NCI-H2081 (cell line): ENCODE measurements at regions not wholly inside any gene's neighbourhood (a gene's known extent, or its start where the extent isn't known, plus 50 kb on each side); places are given as distances from the start of the nearest gene placed in this dataset.

Source experiments
- DNase-seq, 2 experiments: peaks; one replicate each; lab custom pipeline; 2025; lab: John Stamatoyannopoulos, UW

DNA sequence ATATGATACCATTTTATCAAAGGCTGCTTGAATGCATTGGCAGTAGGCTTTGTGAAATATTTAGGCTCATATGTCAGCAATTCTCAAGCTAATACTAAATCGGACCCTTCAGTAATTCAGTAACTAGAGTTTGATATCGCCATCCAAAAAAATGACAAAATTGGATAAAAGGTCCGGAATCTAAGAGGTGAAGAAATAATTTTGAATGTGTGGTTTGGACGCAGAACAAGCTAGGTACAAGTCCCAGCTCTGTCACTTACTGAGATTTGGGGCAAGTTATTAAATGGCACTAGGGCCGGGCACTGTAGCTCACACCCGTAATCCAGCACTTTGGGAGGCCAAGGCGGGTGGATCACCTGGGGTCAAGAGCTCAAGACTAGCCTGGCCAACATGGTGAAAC lies 956.5 kb downstream of the CDH11 start:
- DNase-seq, result no peak

DNA sequence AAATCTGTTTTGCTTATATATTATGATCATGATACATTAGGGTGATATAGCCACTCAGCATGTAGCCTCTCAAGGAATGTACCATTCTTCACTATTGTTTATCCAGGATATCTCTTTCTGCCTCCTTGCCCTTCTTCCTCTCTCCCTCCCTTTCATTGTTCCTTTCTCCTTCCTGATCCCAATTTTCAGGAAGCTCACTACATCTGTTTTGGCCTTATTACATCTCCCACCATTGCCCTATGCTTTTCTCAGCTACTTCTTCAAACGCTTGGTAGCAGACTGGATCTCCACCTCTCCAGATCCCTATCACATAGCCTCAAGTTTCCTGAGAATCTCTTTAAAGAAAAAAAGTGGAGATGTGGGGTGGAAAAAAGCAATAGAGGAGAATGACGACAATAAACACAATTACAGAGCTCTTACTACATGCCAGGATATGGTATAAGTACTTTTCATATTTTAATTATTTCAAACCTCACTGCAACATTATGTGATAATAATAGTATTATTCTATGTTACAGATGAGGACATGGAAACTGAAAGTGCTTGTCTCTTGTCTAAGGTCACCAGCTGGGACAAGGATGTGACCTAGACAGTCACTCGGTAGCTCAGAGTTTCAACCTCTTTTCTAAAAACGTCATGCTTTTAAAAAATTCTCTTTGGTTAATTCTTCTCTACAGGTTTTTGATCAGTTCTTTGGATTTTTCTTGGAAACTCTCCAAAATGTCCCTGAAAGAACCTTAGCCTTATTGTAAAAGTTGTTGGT lies 959.1 kb downstream of the CDH11 start:
- DNase-seq, result no peak

DNA sequence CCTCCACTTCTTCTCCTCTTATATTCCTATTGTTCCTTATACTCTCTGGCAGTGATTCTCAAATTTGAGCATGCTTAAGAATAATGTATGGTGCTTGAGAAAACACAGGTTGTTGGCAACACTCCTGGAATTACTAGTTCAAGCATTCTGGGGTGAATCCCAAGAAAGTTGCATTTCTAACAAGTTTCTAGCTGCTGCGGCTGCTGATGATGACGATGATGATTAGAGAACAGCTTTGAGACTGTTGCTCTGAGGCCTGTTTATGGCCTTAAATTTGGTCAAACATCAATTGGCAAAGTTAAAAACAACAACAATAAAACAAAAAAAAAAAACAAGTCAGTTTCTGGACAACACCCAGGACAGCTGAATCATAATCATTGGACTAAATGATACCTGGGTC lies 961.9 kb downstream of the CDH11 start:
- DNase-seq, result no peak

DNA sequence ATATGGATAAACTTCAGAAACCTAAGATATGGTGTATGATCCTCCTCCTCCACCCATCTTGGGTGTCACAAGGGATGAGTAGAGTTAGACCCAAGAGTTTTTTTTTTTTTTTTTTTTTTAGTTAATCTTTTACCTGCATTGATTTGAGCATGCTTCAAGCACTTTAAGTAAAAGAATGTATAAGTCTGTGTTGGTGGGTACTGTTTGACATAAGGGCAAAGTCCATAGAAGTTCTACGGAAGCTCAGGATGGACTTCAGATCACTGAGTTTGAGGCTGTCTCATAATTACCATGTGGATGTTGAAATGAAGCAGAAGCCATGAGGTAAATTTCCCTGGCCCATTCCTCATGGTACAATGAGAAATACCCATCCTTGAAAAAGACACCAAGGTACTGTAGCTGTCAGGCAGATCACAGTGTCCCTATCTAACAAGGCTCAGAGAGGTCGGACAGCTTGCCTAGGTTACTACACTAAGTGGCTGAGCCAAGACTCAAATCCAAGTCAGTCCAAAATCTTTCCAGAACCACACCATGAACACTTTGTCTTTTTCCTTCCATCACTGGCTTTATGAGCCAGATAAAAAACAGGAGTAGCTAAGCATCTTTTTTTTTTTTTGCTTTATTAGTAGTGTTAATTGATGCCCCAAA lies 962.8 kb downstream of the CDH11 start:
- no peak for DNase-seq

DNA sequence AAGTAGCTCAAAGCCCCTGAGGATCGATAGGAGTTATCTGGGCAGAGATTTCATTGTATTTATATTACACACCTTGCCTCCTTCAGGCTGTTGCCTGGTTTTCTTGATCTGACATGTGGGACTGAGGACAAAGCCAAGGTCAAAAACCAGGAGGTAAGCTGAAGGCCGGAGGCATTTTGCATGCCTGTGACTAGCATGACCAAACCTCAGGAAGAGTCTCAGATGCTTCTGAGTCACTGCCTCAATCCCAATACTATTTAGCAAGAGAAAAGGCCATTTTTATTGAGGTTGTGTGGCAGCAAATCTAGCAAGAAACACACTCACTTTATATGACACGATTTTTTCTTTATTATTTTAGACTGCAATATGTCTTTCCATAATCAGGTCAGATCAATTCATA lies 968.1 kb downstream of the CDH11 start:
- DNase-seq, result no peak

DNA sequence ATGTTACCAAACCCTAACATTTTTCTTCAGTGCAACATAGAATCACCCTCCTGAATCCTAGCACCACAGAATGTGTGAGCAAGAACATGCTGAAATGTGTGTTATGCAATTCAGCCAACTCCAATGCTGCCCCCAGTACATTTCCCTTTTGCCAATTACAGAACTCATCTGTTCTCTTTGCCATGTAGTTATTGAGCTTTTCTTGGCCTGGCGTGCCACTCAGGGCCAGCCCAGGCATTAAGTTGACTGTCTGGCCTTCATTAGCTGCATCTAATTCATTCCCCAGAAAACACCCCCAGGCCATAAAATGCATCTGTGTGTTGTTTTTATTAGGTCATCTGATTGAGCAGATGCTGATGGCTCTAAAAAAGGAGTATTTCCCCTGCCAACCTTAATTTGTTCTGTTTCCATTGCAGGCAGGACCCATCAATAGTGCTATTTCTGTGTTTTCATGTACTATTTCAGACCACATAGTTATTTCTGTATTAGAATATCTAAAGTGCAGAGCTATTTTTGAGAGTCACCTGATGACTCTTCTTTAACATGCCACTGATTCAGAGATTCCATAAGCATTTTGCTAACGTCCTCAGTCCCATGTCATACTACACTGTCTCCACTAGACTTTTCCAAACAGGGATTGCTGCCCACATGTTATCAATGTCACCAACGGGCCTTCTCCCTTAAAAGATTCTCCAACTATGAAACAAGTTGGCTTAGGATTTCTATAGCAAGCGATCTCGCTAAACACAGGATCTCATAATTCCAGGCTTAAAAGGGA lies 969.7 kb downstream of the CDH11 start:
- DNase-seq, result peak in 1 of 2 experiments; percentile 18

DNA sequence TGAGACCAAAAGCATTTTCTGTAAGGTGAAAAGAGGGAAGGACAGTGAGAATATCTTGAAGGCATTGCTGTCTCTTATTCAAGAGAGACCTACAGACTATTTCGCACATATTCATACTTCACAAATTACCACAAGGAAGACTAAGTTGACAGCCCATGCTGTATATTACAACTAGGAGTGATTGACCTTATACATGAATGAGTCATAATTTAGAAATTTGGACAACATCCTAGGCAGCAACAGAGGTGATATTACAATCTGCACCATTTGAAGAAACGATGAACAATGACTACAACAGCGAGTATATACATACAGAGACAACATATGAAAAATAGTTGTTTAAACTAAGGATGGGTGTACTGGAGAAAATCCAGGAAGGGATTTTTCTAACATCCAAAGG lies 971.7 kb downstream of the CDH11 start:
- no peak for DNase-seq

DNA sequence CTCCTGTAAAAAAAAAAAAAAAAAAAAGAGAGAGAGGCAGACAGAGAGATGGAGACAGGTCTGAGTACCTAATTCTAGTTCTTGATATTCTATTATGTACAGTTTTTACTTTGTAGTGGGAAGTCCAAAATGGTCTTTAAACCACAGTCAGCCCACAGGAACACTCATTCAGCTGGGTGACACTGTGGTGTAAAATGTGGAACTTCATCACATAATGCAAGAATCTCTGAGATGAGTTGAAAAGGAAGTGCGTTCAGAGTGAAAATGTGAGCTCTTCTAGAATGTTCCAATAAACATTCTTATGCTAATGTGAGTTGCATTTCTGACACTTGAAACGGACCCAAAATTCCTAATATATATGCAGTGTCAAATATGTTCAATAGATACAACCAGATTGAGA lies 972.1 kb downstream of the CDH11 start:
- no peak for DNase-seq

DNA sequence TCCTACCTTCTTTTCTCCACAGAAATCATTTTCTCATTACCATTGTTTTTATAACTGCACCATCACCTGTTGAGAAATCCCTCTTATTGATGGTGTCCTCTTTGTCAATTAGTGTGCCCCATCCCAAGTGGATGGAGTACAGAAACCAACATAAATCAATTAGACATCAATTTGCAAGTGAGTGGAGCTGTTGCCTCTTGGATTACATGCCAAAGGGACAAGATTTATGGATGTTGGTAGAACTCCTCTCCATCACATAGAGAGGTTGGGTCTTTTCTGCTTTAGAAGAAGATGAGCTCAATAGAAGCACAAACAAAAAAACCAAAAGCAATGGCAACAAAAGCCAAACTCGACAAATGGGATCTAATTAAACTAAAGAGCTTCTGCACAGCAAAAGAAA lies 973.5 kb downstream of the CDH11 start:
- DNase-seq, result no peak

DNA sequence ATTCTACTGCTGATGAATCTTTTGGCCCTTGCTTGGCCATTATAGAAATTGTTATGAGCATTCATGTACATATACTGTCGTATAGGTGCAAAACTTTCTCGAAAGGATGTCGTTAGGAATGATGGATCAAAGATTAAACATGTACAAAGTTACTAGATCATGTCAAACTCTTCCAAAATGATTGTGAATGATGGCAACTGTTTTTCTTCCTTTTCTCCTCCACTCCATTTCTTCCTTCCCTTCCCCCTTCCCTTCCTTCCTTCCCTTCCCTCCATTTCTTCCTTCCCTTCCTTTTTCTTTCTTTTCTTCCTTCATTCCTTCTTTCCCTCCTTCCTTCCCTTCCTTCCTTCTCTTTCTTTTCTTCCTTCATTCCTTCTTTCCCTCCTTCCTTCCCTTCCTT lies 973.9 kb downstream of the CDH11 start:
- DNase-seq, result no peak

DNA sequence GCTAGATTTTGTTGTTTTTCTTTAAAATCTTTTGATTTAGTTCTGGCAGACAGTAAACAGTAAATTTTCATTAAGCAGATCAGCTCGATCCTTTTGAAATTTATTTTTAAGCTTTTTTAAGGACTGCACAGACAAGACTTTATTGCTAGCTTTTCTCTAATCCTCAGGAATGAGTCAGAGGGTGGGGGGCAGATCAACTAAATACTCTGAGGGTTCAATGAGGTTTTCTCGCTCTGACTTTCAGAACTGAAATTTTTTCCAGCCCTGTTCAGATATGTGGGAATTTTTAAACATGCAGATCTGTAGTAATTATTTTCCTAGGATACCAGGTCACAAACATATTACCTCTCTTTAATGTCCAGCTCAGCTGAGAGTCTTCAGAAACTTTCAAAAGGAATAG lies 977.2 kb downstream of the CDH11 start:
- no peak for DNase-seq

DNA sequence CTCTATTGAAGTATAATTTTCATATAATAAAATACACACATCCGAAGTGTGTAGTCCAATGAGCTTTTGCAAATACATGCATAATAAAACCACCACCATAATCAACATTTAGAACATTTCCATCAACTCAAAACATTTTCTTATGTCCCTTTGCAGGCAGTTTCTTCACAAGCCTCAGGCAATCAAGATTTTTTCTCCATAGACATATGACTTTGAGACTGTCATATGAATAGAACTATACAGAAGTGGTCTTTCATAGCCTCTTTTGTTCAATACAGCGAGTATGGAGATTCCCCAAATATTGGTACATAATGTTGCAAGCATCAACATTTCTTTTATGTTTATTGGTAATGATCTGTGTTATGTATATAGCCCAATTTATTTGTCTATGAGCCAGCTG lies 983.2 kb downstream of the CDH11 start:
- no peak for DNase-seq

DNA sequence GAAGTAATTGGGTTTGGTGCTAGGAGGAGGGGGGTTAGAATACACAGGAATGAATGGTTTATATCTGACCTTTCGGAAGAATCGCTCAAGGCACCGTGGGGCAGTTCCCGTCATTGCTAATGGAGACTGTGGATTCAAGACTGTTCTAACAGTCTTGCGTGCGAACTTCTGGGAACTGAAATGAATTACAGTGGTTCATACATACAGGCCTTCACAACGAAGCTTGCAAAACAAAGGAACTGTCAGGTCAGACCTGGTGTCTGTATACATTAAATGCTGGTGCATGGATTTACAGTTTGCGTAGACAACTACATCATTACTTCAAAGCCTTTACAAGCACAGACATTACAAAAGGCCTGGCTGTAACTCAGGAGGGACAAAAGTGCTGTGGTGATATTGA lies 983.9 kb downstream of the CDH11 start:
- DNase-seq, result no peak

DNA sequence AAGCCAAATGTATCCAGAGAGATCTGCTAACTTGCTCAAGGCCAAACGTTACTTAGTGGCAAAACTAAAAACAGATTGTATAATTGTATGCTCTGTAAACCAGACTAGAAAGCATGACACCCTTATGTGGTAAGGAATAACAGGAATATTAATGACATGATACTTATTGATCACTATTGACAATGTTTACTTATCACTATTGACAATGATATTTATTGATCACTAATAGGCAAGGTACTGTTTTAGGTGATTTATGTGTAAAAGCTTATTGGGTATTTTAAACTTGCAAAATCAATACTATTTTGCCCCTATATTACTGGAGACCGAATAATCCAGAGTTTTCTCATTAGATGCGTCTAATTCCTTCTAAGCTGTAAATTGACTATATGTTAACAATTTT lies 985.1 kb downstream of the CDH11 start:
- no peak for DNase-seq

DNA sequence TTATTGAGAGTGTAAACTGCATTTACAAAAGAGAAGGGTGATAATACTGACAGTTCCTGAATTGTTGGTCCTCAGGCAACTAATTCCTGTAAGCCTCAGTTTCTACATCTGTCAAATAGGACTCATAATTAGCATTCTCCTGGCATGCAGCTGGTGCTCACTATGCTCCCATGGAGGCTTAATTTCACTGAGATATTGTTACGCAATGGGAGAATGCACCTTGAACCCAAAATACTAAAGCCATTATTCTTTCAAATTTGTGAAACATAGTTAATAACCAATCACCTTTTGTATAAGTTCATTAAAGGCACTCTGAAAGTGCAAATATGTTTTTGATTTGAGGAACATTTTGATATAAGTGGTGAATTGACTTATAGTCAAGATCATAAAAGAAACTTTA lies 985.5 kb downstream of the CDH11 start:
- no peak for DNase-seq

DNA sequence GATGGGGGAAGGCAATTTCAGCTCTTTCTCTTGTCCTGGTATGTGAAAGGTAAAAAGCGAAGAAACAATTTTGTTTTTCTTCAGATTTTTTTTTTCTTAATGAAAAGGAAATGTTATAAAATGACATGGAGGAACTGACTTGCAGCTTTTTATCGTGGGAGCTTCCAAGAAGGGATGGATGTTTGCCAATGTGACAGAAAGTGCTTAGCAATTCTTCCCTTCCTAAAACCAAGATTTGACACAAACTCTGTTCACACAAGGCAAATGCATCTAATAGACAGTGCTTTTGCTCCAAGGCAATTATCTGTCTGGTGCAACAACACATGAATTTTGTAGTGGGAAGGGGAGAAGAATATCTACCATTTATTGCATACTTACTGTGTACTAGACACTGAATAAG lies 988.5 kb downstream of the CDH11 start:
- DNase-seq, result no peak

DNA sequence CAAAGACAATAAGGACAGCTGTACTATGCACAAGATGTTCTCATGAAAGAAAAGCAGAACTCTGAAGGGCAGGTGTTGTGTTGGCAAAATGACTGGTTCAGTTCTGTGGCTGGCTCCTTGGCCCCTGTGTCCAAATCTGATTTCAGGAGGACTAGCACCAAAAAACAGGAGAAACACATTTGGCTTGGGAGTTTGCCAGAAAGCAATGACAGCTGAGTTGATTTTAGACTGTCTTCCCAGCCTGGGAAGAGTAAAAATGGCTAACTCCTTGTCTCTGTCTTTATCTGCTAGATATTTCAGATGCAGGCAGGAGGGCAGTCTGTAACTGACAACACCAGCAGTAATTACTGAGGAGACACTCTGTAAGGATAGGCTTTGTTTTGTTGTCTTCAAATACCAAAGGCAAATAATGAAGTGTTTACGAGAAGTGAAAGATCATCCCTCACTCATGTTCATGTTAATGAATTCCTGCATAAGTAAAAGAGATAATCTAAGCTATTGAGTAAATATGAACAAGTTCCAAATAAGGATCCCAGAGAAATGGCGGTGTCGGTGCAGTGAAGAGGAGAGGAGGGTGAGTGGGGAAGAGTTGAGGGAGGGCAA lies 989.0 kb downstream of the CDH11 start:
- peak in 1 of 2 experiments; percentile 1 for DNase-seq

DNA sequence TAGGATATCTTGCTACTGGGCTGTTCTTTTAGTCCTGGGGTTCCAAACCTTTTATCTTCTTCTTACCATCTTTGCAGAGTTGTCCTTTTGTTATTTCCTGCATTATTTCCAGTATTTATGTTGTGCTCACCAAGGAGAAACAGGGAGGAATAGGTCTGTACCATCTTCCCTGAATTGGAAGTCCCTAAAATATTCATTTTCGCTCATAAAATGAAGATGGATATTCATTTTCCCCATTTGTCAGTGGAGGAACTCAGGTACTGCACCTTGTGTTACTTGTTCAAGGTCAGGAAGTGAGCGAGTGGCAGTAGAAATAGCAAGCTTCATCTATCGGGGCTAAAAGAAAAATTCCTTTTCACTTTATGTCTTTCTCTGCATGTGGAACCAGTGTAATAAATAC lies 989.7 kb downstream of the CDH11 start:
- no peak for DNase-seq

DNA sequence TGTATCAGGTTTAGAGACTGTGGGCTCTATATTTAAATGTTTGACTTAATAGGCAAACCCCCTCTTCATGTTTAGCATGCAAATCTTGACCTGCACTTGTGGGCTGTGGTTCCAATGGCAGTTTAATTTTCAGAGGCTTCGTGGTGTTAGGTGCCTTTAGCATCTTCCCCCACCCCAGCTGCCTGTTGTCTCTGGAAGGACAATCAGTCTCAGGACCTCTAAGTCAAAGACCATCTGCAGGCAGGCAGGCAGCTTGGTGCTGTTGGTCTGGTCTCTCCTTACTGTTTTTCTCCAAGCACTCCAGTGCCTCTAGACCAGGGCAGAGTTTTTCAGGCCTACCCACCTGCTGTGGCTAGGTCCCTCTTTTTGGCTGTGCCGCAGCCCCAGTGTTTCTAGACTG lies 990.4 kb downstream of the CDH11 start:
- no peak for DNase-seq

DNA sequence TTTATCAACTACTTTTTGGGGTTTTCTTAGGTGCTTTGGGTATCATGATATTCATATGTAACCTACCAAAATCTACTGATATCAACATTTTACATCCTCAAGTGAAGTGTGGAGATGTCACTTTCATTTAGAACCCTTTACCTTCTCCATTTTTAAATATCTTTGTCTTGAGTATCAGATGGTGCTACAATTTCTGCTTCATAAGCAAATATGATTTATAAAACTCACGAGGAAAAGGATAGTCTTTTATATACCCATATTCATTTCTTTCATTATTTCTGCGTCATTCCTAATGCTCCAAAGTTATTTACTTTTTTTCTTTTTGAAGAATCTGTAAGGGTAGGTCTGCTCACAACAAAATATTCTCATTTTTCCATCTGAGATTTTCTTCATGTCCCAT lies 991.7 kb downstream of the CDH11 start:
- no peak for DNase-seq

DNA sequence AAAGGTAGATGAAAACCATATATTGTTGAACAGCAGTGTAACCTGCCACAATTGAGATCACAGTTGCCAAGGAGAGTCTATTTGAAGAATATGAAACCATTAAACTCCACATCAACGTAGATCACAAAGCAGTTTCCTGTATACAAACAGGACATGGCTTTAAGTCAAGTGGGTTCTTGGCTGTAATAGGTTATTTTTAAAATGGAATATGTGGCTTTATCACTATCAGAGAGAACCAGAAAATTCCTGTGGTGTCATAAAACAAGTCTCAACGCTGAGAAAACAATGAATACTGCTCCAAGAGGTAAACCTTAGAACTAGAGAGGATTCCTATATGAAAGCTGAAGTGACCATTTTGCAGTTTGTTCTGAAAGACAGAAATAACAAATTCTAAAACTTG lies 999.7 kb downstream of the CDH11 start:
- DNase-seq, result no peak

DNA sequence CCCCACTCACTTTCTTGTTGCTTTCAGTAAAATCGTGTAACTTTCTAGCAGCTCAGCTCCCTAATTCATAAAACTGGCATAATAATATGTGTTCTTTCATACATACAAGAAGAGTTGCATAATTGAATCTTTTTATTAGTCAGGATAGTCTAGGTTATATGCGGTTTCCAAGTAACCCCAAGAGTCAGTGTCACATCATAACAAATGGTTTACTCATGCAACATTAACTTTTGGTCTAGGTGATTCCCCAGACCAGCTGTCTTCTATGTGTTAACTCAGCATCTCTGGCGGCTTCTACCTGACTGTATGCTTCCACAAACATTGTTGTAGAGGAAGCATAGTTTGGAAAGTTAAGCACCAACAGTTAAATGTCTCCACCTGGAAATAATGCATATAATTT lies 1000.4 kb downstream of the CDH11 start:
- peak in 1 of 2 experiments; percentile 1 for DNase-seq

DNA sequence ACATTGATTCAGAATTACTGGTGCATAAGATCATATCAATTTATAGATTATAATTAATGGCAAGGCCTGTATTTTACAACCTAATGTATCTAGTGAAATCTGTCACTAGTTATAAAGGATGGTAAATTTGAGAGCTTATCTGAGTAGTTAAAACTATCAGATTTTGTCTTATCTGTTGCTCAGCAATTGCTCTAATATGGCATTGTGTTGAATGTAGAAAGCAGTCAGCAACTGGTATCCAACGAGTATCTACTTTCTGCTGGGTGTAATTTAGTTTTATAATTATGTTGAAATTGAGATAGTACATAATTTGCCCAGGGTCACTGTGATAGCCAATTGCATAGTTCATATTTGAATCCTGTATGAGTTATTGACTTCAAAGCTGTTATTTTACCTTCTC lies 1005.7 kb downstream of the CDH11 start:
- DNase-seq, result no peak
